Endothelial cell of umbilical vein (primary cell): ENCODE measurements at regions not wholly inside any gene's neighbourhood (a gene's known extent, or its start where the extent isn't known, plus 50 kb on each side); places are given as distances from the start of the nearest gene placed in this dataset.

Experiments used
- BruUV-seq: library from RNA; stranded (reverse); fragments of 400-500 nt; replicated peaks from 2 replicates; lab custom pipeline; 2021; lab: Mats Ljungman, UMichigan
- CTCF ChIA-PET: fragments of 300-600, 350-600 bp; sonication (Branson Sonifier 250); formaldehyde crosslinking; loops from one replicate; lab custom pipeline; 2021; ENCODE audit warnings: antibody characterized with exemption, inconsistent platforms; lab: Charles Lee
- POLR2A ChIA-PET: fragments of 300-600, 350-600 bp; sonication (Branson Sonifier 250); formaldehyde crosslinking; loops from one replicate; lab custom pipeline; 2021; ENCODE audit warnings: antibody characterized with exemption, inconsistent platforms; lab: Charles Lee
- DNase-seq: peaks from one replicate; pipeline ENCODE4 v3.0.0-alpha.2; 2011; ENCODE audit warnings: low read depth, low spot score
- FAIRE-seq: peaks from 2 replicates; lab custom pipeline; 2011; peaks lifted over from hg19 to GRCh38; lab: Jason Lieb, UNC
- H2AFZ ChIP-seq: 2 replicates; pipeline ENCODE4 v1.6.0; 2012; ENCODE audit warnings: low read depth, low read length, control low read depth, inconsistent platforms
- H3K27ac ChIP-seq: 2 replicates; pipeline ENCODE4 v1.5.1; 2011; ENCODE audit warnings: low read depth, mild to moderate bottlenecking, control low read depth, low read length, moderate library complexity; ENCODE audit not compliant: insufficient read depth
- H3K27me3 ChIP-seq, 2 experiments: 2 replicates each; pipeline versions ENCODE4 v1.6.0 to v1.6.1; 2011; ENCODE audit warnings: low read length in 2 of 2, mixed read lengths in 1 of 2; ENCODE audit not compliant: control insufficient read depth in 2 of 2, insufficient read depth in 2 of 2
- H3K36me3 ChIP-seq, 2 experiments: 2 replicates in 1 of 2; 3 replicates in 1 of 2; pipeline ENCODE4 v1.5.1; 2011; ENCODE audit warnings: low read length in 2 of 2, mild to moderate bottlenecking in 1 of 2, moderate library complexity in 1 of 2; ENCODE audit not compliant: control insufficient read depth in 2 of 2, insufficient read depth in 2 of 2; ENCODE audit errors: extremely low read depth in 1 of 2
- H3K4me1 ChIP-seq: 3 replicates; pipeline ENCODE4 v1.5.1; 2011; ENCODE audit warnings: mild to moderate bottlenecking, low read length; ENCODE audit not compliant: control insufficient read depth, insufficient read depth; ENCODE audit errors: extremely low read depth
- H3K4me2 ChIP-seq: 2 replicates; pipeline ENCODE4 v1.6.1; 2011; ENCODE audit warnings: low read length, control low read depth, mixed read lengths; ENCODE audit not compliant: insufficient read depth
- H3K4me3 ChIP-seq, 3 experiments: fragments of 200-600 bp in 1 of 3; sonication (generic), shearing (Covaris generic) in 1 of 3; replicated peaks in 1 of 3; 2 replicates each; pipeline ENCODE4 v1.5.1; 2011 to 2016; ENCODE audit warnings: control low read depth in 3 of 3, low read length in 3 of 3, mild to moderate bottlenecking in 2 of 3, inconsistent platforms in 1 of 3, low read depth in 1 of 3, moderate library complexity in 1 of 3; ENCODE audit not compliant: insufficient read depth in 1 of 3
- H3K79me2 ChIP-seq: 2 replicates; pipeline ENCODE4 v1.6.0; 2012; ENCODE audit warnings: low read length, inconsistent platforms; ENCODE audit not compliant: control insufficient read depth, insufficient read depth
- H3K9ac ChIP-seq: replicated peaks from 2 replicates; pipeline ENCODE3; 2011; ENCODE audit warnings: low read length, control low read depth; ENCODE audit not compliant: insufficient read depth; ENCODE audit errors: extremely low read depth
- H3K9me1 ChIP-seq: replicated peaks from 3 replicates; pipeline ENCODE4 v1.6.0; 2011; ENCODE audit warnings: mild to moderate bottlenecking, low read length; ENCODE audit not compliant: control insufficient read depth, insufficient read depth; ENCODE audit errors: extremely low read depth
- H3K9me3 ChIP-seq: replicated peaks from 2 replicates; pipeline ENCODE4 v1.5.1; 2012; ENCODE audit warnings: low read length, inconsistent platforms; ENCODE audit not compliant: control insufficient read depth, insufficient read depth
- H4K20me1 ChIP-seq: replicated peaks from 2 replicates; pipeline ENCODE3; 2011; ENCODE audit warnings: mild to moderate bottlenecking, low read length; ENCODE audit not compliant: control insufficient read depth, insufficient read depth; ENCODE audit errors: extremely low read depth
- CTCF ChIP-seq, 2 donors: IDR thresholded peaks; 1 replicate in 1 of 2; 2 replicates in 1 of 2; pipeline ENCODE4 v1.5.1; 2011; ENCODE audit warnings: low read length in 2 of 2, mild to moderate bottlenecking in 2 of 2, moderate library complexity in 2 of 2, control low read depth in 1 of 2, inconsistent platforms in 1 of 2, low read depth in 1 of 2; ENCODE audit not compliant: insufficient read depth in 1 of 2; ENCODE audit errors: extremely low read depth in 1 of 2
- EZH2 ChIP-seq: IDR thresholded peaks from 2 replicates; pipeline ENCODE4 v1.6.1; 2012; ENCODE audit warnings: borderline replicate concordance, low read depth, mild to moderate bottlenecking, moderate library complexity, low read length, inconsistent platforms; ENCODE audit not compliant: severe bottlenecking
- FOS ChIP-seq: IDR thresholded peaks from 2 replicates; pipeline ENCODE4 v1.6.1; 2011; ENCODE audit warnings: mild to moderate bottlenecking, low read length, moderate library complexity, borderline replicate concordance; ENCODE audit not compliant: insufficient read depth
- GATA2 ChIP-seq: IDR thresholded peaks from 2 replicates; pipeline ENCODE4 v1.7.0; 2011; ENCODE audit warnings: low read depth, mild to moderate bottlenecking, moderate library complexity, mixed read lengths, low read length; ENCODE audit not compliant: insufficient read length, insufficient read depth
- JUN ChIP-seq: IDR thresholded peaks from 2 replicates; pipeline ENCODE4 v1.6.1; 2011; ENCODE audit warnings: borderline replicate concordance, low read depth; ENCODE audit not compliant: insufficient read length, insufficient read depth
- MYC ChIP-seq: IDR thresholded peaks from one replicate; pipeline ENCODE4 v1.6.1; 2011; ENCODE audit warnings: mild to moderate bottlenecking, low read depth, low read length
- POLR2A ChIP-seq: IDR thresholded peaks from 2 replicates; pipeline ENCODE4 v1.6.1; 2012; ENCODE audit warnings: low read depth, mild to moderate bottlenecking, control low read depth, low read length
- dilution Hi-C: fragments of 300-500 bp; cut with MboI; formaldehyde crosslinking; loops from one replicate; pipeline ENCODE4 v1.15.0; 2019; ENCODE audit warnings: low sequenced_read_pairs; ENCODE audit not compliant: extremely low pct_ligation_motif_present
- intact Hi-C: fragments of 100-400 bp; cut with micrococcal nuclease; formaldehyde crosslinking; loops from one replicate; pipeline ENCODE4 v1.10.0; 2022
- TF ChIP-seq, protein P1 (sequence below): IDR thresholded peaks from 2 replicates; pipeline ENCODE4 v1.6.1; 2011; ENCODE audit not compliant: insufficient read depth, insufficient read length

DNA sequence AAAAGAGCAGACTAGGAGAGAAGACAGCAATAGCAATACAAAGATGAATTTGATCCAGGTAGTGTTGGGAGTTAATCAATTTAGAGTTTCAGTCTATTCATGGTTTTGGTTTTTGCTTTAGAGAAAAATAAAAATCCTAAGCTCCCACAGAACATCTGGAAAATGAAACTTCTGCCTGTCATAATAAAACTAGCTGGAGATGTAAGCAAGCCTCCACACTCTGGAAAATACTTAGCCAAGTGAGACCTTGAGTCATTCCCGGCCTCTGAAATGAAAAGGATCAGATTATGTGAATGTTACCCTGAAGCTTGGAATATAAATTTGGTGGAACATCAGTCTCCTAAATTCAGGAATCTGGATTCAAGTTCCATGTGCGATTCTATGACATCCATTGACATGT, 485.6 kb upstream of the SPRED2 start:
- no peak overlapping the region for H2AFZ ChIP-seq
- no peaks in the 10 kb centered on the region for H3K36me3 ChIP-seq
- H3K4me3 ChIP-seq = no peak overlapping the region
- H3K79me2 ChIP-seq = no peaks in the 10 kb centered on the region
- no TSS peak for BruUV-seq
- no peak overlapping the region for H3K27ac ChIP-seq
- dilution Hi-C loops (no loop called here), intact Hi-C loops (no loop called here)
- H3K27me3 ChIP-seq = no peaks in the 10 kb centered on the region
- no peaks in the 10 kb centered on the region for H3K9me3 ChIP-seq
- H4K20me1 ChIP-seq = no peaks in the 10 kb centered on the region
- FAIRE-seq (no peak), DNase-seq (no peak)
- CTCF ChIA-PET = no interaction called here
- H3K4me2 ChIP-seq = no peak overlapping the region
- H3K9ac ChIP-seq = no peak overlapping the region
- H3K9me1 ChIP-seq = no peaks in the 10 kb centered on the region
- no peaks in the 10 kb centered on the region for H3K4me1 ChIP-seq
- TF ChIP-seq MYC (no peak), GATA2 (no peak), CTCF (IDR thresholded peaks at IDR 0.05; ENCODE audit: extremely low read depth in 1 of 2, insufficient read depth in 1 of 2, low read depth in 1 of 2, low read length in 2 of 2) (no peak), EZH2 (no peak), FOS (no peak), POLR2A (no peak), JUN (no peak)
- TF ChIP-seq, protein P1, sequence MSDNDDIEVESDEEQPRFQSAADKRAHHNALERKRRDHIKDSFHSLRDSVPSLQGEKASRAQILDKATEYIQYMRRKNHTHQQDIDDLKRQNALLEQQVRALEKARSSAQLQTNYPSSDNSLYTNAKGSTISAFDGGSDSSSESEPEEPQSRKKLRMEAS = no peak
- POLR2A ChIA-PET = no interaction called here
